Renal pelvis (tissue), 1 donor: ENCODE measurements at regions not wholly inside any gene's neighbourhood (a gene's known extent, or its start where the extent isn't known, plus 50 kb on each side); places are given as distances from the start of the nearest gene placed in this dataset.

Source experiments
- DNase-seq: peaks from one replicate; pipeline ENCODE4 v3.0.0-alpha.2; 2013

DNA sequence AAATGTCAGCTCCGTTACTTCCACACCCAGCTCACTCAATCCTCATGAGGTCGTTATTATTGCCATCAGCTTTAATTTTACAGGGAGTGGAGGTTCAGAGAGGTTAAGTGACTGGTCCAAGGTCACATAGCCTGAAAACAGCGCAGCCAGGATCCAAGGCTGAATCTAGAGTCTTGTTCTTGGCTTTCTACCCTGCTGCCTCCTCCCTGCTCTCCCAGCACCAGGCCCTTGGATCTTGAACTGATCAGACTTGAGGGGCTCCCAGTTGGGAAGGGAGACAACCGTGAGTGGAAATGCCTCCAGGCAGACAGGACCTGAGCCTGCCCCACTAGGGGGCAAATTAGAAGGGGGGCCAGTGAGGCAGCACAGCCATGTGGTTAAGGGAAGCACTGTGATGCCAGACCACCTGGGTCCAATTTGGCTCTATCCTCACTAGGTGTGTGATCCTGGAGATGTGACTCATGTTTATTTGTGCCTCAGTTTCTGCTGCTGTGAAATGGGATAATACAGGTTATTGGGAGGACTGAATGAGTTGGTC lies 135.6 kb upstream of the PTPN1 start:
- no peak for DNase-seq

DNA sequence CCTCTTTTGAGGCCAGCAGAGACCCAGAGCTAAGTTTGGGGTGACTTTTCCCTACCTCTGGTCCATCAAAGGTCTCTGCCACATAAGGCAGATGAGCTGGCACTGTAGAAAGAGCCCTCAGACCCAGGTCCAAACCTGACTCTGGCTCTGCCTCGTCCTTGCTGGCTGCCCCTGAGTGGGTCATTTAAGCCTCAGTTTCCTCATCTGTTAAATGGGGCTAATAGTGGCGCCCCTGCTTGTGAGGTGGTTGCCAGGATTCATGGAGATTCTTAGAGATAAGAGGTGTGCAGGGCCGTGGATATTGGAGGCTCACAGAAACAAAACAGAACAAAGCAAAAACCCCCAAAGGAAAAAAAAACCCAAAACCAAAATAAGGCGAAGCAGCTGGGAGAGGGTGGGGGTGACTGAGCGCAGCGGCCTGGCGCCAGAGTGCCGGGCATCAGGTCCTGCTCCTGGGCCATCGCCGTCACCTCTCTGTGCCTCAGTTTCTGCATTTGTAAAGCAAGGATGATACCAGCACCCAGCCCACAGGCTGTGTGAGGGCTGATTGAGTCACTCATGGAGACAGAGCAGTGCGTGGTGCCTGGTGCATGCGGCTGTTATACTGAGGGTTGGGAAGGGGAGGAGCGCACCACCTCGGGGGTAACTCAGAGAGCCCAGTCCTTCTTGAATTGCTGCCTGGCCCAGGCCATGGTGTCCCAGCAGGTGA lies 133.8 kb upstream of the PTPN1 start:
- no peak for DNase-seq

DNA sequence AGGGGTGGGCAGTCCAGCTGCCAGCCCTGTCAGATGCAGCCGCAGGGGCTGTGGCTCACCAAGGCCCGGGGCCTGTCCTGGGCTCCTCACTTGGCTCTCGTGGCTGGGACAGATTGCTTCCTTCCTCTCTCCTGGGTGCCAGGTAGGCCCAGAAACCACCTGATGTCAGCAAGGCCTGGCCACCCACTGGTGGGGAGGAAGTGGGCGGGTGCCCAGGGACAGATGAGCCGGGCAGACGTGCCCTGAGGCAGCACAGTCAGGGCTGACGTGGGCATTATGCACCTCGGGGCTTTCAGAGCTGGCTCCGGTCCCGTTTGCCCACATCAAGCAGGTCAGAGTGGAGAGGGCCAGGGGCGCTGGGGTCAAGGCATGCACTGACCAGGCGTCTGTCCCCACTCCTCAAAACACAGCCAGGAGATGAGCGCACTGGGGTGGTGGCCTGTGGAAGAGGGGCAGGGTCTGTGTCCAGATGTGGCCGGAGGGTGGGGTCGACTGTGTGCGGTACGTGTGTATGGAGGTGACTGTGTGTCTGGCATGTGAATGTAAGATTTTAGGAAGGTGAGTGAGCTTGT lies 133.2 kb upstream of the PTPN1 start:
- DNase-seq = no peak

DNA sequence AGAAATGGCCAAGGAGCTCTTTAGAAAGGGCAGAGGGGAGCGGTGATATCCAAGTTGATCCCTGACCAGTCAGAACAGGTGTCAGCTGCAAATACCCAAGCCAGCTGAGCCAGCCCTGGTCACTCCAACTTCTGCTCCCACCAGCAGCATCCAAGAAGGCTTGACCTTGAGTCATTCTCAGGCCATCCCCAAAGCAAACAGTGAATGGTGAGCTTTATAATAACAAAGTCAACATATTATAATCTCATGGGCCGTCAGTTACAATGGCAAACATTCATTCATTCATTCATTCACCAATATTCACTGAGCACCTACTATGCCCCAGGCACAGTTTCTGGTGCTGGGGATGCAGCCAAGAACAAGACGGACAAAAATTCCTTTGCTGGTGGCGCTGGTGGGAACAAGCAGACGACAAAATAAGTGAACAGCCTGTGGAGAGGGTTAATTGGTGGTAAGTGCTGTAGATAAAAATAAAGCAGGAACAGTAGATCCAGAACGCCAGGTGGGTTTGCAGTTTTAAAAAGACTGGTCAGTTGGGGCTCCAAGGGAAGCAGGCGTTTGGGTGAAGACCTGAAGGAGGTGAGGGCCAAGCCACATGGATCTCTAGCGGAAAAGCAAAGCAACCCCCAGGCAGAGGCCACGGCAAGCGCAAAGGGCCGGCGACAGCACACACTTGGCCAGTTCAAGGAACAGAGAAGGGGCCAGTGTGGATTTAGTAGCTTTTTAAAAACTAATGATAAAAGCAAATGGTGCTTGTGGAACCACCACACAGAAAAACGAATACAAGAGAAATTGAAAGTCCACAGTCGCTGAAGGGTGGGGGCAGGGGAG lies 131.8 kb upstream of the PTPN1 start:
- no peak for DNase-seq

DNA sequence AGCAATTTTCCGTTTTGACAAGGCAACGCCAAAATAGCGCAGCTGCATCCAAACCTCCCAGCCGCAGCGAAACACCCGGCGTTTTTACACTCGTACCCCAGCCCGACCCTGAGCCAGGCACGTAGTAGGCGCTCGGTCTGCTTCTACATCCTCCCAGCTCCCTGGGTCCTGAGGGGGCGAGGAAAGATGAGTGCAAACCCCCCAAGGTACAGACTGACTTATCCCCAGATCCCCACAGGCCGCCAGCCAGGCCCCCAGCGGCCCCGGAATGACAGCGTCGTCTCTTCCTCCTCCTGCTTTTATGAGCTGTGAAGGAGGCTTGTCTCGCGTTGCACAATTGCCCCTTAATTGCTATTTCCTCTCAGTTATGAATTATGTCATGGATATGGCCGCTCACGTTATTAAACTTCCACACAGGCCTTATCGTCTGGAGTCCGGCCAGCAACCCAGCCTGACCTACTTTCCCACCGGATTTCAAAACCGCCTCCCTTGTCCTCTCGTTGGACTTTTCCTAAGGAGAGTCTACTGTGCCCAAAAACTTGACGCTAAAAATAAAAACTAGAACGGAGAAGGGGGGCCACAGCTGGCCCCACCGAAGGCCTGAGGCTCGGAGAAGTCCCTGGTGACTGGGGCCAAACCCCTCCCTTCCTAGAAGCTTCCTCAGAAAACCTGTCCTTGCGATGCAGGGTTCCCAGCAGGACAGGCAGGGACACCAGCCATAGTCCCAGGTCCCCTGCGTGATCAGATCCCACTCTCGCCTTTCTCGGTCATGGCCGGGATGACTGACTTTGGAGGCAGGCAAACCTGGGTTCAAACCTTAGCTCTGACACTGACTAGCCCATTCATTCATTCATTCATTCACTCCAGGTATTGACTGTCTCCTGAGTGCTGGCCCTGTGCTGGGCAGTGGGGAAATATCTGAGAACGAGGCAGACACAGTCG lies 130.9 kb upstream of the PTPN1 start:
- DNase-seq = peak; percentile 61

DNA sequence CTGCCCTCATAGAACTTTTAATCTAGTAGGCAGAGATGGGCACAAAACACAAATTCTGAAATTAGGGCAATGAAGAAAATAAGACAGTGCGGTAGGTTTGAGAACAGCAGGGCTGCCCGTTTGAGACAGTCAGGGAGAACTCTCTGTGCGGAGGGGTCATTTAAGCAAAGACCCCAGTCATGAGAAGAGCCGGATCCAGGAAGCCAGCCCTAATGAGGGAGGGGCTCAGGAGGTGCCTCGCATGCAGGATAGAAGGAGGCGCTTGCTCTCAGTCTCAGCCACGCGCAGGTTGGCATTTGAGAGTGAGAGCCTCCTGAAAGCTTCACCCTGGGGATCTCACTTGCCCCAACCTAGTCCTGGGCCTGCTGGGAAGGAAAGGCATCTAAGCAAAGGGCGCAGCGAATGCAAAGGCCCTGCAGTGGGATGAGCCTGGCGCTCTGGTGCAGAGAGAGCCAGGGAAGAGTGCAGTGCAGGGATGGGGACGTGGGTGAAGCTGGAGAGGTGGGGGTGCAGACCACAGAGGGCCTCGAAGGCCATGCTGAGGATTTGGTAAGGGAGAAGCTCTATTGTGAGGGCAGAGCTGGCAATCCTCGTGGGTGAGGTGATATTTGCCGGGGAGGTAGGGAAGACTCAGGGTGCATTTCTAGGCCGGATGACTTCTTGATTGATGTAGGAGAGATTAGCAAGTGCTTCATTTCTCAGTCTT lies 130.0 kb upstream of the PTPN1 start:
- DNase-seq = no peak

DNA sequence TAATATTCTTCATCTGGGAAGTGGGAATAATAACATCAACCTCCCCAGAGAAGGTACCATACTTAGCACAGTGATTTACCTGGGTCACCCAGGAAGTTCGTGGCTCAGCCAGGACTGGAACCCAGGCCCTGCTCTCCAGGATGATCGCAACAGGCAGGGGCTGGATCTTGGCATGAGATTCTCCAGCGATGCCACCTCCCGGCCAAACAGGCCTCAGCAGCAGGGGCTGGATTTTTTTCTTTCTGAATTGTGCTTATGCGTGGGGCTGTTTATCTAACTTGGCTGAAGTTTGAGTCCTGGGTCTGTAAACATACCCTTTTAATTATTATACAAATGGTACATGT lies 129.5 kb upstream of the PTPN1 start:
- no peak for DNase-seq

DNA sequence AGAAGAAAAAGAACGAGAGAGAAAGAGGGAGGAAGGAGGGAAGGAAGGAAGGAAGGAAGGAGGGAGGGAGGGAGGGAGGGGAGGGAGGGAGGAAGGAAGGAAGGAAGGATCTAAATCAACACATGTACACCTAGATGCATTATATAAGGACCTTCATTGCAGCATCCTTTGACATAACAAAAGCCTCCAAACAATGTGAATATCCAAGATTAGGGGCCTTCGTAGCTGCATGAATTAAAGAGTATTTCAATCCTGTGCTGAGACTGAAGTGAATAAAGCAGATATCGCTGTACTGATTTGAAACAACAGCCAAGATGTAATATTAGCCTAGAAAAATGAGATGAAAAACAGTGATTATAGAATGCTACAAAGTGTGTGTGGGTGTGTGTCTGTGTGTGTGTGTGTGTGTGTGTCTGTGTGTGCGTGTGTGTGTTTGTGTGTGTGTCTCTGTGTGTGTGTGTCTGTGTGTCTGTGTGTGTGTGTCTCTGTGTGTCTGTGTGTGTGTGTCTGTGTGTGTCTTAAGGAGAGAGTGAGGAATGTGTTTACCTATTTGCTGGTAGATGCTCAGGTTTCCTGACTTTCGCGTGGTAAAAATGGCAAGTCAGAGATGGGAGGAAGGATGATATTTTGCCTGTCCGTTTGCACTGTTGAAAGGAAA lies 129.0 kb upstream of the PTPN1 start:
- no peak for DNase-seq

DNA sequence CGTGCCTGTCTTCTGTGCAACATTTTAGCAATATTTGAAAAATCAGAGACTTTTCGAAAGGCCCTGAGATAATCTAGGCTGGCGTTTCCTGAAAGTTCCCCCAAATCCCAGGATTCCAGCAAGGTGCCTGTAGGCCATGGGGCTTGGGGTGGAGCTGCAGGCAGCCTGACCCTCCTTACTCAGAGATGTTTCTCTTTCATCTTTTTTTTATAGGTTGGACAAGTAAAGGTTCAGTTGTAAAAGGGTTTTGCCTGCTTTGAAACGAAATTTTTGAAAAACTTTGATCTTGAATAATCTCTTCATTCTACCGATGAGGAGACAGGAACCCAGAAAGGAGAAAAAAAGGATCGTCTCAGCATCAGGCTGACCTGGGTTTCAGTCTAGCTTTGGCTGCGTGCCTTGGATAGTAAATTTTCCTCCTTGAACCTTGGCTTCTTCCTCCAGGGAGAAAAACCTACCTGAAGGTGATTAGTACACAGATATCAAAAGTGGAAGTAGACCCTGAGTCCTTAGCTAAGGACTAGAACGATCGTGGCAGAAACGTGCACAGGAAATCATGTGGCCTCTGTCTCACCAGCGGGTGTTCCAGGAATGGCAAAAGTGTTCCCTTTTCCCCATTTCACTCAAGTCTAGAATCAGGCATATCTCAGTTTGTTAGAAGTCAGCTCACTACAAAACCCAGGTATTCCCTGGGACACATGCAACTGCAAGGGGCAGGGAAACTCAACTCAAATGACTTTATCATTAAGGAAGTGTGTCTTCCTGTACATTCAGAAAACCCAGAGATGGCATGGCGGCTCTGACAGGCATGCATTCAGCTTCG lies 128.2 kb upstream of the PTPN1 start:
- no peak for DNase-seq

DNA sequence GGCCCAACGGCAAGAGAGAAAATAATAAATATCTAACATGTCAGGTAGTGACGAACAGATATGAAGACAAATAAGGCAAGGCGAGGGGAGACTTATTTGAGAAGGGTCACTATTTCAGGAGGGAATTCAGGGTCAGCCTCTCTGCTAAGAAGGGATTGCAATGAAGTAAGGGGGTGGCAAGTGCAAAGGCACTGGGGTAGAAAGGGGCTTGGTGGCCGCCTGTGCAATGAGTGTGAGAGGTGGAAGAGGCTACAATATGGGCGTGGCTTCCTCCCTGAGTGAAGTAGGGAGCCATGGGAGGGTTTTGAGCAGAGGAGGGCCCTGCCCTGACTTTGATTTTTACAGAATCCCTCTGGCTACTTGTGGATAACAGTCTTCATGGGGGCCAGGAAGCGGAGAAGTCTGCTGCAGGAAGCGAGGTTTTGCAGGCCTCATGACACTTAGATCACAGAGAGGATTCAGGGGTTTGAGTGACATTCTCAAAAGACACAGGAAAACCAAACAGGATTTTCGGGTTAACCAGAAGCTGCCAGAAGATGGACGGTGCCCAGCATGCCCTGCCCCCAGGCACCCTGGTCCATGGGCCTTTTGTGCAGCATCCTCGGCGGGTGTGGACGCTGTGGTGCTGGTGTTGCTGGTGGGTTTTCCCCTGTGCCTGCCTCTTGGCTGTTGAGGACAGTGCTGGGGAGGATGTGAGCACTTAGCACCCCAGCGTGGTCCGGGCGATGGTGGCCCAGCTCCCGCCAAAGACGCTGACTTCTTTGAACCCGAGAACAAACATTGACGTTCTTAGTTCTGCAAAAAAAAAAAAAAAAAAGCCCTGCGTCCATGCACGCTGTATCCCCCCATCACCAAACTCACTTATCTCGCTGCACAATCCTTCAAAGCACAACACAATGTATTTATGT lies 124.2 kb upstream of the PTPN1 start:
- DNase-seq = no peak

DNA sequence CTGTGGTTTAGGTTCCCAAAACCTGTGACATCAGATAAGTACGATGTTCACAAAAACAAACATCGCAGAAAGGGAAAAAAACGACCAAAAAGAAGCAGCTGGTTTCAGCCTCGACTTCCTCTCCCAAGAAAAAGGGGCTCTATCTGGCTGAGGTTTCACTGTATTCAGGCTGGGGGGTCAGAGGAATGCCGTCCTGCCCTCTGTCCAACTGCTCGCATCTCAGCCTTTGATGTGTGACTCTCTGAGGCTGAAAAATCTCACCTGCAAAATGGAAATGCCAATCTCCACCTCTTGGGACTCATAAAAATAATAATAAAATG lies 123.6 kb upstream of the PTPN1 start:
- DNase-seq = no peak

DNA sequence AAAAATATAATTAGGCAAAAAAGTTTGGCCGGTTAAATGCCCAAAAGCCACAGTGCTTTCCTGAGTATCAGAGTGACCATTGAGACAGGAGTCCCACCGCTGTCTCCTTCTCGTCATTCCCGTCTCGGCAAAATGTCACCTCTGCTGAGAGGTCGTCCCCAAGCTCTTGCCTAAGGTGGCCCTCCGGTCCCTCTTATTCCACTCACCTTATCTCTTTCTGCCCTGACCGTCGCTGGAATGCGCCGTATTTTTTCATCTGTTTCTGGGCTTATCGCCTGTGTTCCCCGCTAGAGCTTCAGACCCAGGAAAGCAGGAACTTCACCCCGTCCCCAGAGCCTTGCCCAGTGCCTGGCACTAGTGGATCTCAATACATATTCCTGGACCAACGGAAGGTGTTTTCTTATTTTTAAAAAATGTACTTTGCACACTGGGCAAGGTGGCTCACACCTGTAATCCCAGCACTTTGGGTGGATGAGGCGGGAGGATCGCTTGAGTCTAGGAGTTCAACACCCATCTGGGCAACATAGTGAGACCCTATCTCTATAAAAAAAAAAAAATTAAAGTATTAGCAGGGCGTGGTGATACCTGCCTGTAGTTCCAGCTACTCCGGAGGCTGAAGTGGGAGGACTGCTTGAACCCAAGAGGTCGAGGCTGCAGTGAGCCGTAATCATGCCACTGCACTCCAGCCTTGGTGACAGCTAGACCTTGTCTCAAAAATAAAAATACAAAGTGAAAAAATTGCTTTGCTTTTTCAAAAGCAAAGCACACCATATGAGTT lies 122.8 kb upstream of the PTPN1 start:
- no peak for DNase-seq

DNA sequence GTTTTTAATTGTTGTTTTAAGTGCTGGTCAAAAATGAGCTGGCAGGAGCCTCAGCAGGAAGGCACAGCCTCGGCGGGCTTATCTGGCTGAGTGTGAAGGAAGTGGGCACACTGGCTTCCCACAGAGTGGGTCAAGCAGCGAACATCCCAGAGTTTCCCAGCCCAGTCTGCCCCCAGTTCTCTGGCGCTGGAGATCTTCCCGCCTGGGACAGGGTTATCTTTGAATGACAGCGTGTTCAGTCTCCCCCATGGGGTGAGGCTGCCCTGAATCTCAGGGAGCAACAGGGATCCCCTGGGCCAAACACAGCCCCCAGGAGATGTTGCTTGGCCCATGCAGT lies 122.2 kb upstream of the PTPN1 start:
- DNase-seq = no peak

DNA sequence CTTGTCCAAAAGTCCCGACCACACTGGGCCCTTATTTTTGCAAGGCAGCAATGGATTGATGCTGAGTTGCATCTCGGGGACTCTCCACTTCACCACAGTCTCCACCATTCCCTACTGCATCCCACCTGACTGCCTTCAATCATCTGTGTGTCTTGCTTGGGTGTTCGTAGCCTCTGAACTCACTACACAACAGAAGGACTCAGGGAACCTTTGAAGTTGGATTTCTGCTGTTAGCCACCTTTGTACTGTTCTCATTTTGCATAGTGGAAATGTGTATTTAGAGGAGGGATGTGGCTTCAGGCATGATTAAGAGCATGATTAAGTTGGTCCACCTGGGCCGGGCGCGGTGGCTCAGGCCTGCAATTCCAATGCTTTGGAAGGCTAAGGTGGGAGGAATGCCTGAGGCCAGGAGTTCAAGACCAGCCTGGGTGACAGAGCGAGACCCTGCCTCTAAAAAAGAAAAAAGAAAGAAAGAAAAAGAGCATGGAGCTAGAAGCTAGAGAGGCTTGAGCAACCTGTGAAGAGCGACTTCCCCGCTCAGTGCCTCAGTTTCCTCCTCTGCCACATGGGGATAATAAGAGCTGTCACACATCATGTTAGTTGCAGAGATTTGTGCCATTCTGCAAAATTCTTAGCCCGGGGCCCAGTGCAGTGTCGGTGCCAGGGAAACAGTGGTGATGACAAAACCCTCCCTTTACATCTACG lies 121.3 kb upstream of the PTPN1 start:
- no peak for DNase-seq

DNA sequence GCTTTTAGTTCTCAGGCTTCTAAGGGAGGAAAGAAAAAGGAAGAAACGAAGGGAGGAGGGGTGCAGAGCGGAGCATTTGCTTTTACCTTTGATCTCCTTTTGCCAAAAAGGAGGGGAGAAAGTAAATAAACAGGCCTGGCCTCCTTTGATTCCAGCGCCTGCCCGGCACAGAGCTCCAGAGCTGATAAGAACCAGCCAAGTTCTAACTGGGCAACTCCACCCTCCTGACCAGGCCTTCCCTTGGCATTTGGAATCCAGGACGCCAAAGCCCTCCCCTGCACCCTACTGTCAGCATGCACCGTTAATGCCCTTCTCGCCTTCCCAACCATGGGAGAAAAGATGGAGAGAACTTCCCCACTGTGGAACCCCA lies 120.8 kb upstream of the PTPN1 start:
- DNase-seq = no peak

DNA sequence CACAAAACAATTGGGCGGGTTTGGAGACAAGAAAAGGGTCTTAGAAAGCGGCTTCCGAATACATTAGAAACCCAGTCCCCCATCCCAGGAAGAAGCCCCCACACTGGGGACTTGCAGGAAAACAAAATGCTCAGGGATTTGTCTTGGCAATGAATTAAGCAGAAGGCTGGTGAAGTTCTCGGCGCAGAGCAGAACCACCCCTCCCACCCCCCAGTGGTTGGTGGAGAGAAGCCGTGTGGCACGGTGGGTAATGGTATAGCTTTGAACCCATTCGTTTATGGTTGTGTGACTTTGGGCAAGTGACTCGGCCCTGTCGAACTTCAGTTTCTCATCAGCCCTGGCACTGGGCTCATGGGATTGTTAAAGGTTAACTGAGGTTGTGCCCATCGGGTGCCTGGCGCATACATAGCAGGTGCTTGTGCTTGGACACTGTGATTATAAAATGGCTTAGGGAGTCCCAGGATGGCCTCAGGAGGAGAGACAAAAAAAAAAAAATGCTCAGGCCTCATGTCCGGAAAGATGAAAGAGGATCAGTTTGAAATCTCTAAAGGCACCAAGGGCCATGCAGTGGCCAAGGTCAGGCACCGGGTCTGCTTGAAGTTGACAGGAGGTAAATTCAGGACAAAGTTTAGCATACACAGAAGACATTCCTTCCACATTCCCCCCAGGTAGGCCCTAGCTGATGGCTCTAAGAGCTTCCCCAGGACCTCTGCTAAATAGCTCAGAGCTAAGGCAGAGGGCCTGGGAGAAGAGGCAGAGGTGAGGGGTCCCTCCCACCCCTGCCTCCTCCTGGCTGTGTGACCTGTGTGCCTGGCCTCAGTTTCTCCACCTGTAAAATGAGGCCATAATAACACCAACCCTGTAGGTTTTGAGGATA lies 120.1 kb upstream of the PTPN1 start:
- no peak for DNase-seq
